Stimulated activated CD8-positive, alpha-beta memory T cell treated with anti-CD3 and anti-CD28 coated beads, Interleukin-12 subunit alpha, Interleukin-12 subunit beta, amount 100 ng/mL, for 24 hours (primary cell): ENCODE measurements at regions not wholly inside any gene's neighbourhood (a gene's known extent, or its start where the extent isn't known, plus 50 kb on each side); places are given as distances from the start of the nearest gene placed in this dataset.
"Not testable (repeated sequence)": the region's sequence is repeated elsewhere in the genome, so short reads cannot be mapped to it uniquely, and the experiment has no call there.

Experiments
- DNase-seq: peaks from one replicate; pipeline ENCODE4 v3.0.0-alpha.2; 2020; ENCODE audit errors: extremely low read depth

DNA sequence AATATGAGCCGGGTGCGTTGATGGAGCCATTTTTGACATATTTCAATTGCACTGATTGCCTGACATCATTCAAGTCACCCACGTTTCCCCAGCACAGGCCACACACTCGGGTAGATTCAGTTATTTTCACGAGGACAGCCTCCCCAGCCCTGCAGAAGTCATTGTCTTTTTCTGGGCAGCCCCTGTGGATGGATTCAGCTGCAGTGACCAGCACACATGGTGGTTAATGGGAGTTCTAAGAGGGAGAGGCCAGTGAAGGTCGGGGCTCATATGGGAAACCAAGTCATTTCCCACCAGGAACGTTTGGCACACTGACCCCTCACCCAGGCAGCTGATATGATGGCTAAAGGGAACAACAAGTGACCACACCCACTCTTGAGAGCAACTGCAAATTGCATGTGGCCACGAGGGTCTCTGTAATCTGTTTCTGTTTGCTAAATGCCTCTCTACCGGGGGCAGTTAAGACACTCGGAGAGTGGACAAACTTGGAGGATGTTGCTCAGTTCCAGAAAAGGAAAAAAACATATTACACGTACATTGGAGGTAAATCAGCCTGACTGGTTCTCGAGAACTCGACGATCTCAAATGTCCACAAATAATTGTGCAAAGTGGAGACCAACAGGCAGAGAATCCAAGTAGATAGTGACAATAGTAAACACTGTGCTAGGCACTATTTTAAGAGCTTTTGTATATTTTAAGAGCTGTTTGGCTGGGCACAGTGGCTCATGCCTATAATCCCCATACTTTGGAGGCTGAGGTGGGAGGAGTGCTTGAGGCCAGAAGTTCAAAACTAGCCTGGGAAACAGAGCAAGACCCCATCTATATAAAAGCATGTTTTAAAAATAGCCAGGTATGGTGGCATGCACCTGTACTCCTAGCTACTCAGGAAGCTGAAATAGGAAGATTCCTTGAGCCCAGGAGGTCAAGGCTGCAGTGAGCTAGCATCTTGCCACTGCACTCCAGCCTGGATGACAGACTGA is 167.2 kb upstream of the IRF2BP2 start:
- DNase-seq, result no peak

DNA sequence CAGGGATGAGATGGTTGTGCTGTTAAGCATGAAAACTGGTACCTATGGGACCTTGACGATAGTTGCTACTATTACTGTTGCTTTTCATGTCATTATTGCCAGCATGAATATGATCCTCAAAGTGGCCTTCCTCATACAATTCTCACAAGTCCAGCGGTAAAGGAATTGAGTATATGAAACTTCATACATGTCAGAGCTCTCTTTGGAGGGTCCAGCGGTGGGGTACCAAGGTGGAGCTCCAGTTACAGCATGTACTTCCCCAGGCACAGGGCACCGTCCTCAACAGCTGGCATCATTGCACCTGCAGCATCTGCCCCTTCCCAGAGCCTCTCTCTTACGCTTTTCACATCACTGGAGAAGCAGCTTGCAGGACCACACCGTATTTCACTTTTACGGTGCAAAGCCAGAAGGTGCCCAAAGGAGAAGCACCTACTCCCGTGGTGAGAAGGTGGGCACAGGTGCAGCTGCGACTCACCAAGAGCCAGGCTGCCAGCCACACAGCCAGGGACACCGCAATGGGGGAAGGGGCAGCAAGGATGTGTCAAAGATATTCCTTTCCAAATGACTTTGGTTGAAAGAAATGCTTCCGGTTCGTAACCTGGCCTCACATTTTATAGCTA is 166.4 kb upstream of the IRF2BP2 start:
- no peak for DNase-seq

DNA sequence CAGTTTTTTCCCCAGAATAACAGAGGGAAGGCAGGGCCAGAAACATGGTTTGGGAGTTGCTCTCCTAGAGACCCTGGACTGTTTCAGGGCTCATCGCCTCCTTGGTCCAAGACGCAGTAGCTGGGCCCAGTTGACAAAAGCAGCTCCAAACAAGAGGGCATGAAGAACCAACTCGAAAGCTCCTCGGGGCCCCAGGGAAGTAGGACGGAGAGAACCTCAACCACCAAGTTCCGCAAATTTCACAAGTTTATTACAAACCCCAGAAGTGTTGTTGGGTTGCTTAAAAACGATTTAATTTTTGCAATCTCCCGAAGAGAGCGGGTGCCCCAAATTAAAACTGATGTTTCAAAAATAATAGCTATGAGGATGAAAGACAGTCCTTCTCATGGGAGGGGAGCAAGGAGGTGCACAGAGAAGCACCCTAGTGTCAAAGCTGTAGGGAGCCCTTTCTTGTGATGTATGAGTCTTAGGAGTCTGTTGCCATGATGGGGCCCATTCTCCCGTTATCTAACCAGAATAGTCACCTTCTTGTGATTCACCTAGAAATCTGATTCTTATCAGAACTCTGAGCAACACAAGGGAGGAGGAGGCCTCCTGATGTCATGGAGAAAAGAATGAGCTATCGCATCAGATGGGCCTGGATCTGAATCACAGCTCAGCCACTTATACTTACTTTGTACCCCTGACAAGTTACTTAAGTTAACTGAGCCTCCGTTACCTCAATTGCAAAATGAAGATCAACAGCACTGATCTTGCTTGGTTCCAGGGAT is 165.7 kb upstream of the IRF2BP2 start:
- no peak for DNase-seq

DNA sequence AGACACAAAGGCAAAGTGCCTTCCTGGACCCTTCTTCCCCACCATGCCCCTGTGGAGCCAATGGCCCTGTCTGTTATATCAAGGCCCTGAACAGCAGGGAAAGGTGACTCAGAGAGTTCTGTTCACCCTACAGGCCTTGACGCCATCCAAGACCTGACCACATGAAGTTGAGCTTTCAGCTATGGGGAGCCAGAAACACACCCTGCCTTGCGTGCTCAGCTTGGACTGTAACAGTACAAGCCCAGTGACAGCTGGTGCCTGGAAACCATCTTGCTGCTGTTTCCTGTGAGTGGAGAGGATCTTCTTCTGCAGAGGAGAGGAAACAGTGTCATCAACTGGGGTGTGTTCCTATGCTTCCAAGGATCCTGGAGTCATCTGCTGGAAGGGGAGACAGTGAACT is 165.0 kb upstream of the IRF2BP2 start:
- DNase-seq, result no peak

DNA sequence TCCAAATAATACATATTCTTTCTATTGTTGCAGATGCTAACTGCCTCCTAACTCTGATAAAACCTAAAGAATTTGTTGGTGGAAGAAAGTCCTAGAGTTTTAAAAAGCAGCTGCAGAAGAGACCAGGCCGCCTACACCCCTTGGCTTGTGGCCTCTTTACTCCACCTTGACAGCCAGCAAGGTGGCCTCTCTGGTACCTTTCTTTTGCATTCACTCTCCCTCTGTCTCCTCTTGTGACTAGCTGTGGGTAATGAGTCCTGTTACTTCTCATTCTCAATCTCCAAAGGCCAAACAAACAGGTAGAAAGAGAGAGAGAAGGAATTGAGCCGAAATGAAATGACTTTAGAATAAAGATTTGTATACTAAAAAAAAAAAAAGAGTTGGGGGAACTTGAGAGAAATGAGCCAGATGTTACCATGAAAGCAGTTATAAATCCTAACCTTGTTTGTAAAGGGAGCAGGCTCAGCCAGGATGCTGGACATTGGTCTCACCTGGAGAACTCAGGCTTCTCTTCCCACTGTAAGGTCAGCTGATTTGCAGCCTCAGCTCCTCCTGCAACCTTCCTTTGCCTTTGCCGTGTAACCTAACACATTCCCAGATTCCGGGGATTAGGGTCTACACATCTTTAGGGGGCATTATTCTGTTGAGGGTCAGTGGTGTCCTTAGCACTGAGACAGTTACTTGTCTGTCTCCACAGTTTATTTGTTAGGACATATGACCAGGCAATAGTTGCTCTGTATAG is 164.1 kb upstream of the IRF2BP2 start:
- no peak for DNase-seq

DNA sequence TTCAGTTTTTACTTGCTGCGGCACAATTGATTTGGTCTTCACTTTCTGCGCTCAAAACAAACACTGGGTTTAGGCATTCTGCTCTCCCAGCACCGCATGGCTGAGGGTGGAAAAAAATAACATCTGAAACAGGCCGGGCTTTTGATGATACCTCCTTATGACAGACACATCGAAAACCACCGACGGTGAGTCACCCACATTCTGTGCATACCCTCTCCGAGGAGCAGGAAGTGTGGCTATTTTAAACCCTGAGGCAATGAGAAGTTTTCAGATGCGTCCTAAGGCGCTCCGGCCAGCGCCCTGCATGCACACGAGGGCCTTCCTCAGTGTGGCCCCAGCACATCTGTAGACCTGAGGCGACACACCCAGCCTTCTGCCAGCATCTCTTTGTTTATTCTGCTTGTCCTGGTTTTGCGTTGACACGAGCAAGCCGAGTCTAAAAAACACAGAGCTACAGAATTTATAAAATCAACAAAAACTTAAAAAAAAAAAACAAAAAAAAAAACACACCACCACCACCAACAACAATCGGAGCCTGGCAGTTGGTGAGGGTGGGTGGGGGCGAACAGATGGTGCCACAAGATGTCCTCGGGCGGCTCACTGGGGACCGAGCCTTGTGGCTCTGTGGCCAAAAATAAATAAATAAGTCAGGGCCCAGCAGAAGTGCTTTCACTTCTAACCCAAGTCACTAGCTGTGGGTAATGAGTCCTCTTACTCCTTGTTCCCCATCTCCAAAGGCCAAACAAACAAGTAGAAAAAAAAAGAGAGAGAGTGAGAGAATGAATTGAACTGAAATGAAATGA is 162.6 kb upstream of the IRF2BP2 start:
- DNase-seq, result peak; percentile 71

DNA sequence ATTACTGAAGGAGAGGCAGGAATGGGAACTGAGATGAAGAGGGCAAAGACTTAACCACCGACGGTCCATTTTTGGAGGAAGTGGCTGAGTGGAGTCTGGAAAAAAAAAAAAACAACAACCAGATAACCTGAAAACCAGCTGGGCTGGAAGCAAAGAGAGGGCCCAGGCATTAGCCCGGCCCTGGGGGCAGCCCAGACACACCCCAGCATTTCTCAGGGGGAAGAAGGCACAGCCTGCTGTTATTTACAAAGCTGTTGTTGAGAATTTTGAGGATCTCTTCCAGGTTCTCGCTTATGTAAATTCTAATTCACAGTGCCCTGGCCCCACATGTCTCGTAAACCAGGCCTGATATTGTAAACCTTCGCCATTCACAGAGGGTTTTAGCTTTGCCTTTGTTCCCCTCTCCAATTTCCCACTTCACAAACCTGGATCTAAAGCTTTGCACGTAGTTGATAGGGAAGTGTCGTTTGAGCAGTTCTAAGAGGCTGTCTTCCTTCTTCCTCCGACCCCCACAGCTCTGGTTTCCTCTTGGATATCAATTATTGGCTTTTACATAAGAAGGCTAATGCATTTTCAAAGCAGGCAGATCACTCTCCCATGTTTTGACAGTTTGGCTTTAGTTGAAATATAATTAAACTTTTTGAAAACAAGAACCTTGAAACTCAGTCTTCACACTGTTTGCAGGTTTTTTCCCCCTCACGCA is 161.8 kb upstream of the IRF2BP2 start:
- DNase-seq, result no peak

DNA sequence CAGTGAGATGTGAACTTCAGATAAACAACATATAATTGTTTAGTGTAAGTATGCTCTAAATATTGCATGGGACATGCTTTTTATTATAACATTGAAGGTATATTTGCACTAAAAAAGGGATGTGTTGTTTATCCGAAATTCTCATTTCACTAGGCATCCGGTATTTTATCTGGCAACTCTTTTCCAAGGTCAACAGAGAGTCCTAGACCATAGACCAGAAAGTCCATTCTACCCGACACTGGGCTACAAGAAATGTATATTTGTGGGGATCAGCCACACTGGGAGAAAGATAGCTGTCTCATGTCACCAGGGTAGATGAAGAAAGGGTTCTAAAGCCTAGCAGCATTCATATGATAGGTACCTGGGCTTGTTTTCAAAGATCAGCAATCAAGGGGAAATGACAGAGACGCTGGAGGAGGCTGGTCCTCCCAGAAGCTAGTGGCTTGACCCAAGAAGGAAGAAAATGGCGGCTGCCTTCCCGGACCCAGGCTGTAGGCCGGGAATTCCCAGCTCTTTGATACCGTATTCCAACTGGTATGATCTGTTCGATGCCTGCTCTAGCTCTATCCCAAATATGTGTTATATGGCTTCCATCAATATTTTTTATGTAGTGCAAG is 161.1 kb upstream of the IRF2BP2 start:
- DNase-seq, result no peak

DNA sequence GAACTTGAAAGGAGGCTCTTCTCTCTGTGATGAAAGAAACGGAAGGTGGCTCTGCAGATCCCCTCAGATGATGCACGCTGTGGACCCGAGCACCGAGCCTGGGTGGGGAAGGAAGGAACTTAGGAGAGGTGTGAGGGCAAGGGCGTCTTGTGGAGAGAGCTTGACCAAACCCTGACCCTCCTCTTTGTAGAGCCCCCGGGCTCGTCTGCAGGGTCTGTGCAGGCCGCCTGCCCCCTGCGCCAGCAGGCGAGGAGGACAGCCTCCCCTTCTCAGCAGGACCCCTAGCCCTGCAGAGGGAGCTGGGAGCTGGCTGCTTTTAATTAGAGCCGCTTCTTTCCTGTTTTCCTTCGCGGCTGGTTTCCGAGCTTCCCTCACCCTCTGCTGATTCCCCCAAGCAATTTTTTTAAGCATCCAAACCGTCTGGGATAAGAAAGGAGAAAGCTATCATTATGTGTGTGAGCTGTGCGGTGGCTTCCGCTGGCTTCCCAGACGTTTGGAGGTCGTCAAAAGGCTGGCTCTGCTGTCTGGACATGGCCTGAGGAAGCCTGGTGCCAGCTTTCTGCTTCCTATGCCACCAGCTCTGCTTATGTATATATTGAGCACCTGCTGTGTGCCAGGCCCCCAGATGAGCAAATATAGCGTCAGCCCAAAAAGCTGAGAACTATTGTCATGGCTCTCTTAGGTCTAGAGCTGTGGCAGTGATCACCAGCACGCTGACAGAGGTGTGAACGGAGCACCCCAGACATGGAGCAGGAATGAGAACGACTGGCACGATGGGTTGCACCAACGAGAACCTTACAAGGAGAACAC is 160.2 kb upstream of the IRF2BP2 start:
- no peak for DNase-seq

DNA sequence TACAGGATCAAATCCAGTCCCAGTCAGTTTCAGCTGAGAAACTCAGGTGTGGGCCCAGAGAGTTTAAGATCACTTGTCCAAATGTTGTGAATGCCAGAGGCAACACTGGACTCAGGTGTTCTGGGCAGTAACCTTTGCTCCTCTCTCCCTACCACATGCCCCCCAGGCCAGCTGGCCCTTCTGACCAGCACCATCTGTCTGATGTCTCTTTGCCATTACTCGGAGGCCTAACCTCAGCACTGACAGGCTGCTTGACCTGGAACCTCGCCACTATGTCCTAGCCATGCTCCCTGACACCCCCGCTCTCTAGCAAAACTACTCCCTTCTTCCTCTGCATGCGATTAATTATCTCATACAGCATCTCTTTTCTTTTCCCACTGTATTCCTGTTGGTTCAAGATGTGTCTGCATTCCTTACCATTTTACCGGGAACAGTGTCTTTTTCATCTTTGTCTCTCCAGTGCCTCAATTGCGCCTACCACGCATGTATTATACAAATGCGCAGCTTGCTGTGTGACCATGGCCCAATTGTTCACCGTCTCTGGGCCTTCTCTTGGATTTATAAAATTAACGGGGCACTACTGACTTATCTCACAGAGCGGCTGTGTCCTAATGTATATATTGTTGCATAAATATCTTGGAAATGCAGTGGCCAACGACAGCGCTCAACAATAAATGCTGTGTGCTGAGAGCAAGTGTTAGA is 159.5 kb upstream of the IRF2BP2 start:
- DNase-seq, result no peak

DNA sequence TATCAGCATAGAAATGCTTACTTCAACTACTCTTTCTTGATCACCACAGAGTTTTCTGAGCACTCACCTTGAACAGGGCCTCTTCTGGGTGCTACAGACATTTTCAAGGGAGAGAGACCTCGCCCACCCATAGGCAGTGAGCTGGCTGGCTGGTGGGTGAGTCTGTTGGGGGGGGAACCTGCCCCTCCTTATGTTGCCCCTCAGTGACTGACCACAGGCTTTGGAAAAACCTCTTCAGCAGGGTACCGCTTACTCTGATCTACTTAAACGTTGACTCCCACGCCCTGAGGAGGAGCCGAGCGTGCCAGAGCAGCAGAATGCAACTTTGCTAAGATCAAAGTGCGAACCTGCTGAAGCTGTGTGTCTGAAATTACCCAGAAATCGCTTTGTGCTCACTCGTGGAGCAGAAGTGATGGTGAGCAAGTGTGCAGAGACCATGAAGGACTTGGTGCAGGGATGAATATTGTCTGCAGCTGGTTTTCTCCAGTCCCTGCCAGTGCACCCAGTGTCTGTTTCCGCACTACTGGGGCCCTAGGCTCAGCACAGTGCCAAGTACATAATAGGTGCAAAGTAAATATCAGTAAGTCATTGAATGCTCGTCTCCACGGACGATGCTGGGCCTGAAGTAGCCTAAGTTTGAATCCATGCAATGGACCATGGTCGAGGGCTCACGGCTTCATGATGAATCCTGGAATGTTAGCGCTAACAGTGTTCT is 158.7 kb upstream of the IRF2BP2 start:
- no peak for DNase-seq

DNA sequence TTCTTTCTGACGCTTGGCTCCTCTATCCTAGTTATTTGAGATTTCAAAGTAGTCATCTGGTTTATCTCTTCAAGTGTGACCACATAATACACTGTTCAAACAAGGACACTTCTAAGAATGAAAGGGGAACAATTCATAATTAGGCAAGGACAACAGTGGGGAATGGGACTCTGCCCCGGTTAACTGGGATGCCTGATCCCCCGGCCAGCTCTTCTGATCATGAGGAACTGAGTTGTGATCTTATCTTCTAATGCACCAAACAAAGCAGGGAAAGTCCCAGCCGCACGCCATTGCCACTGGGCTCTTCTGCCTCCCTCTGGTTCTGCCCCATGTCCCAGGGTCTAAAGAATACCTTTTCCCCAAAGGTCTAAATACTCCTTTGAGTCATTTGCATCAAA is 158.2 kb upstream of the IRF2BP2 start:
- DNase-seq, result no peak

DNA sequence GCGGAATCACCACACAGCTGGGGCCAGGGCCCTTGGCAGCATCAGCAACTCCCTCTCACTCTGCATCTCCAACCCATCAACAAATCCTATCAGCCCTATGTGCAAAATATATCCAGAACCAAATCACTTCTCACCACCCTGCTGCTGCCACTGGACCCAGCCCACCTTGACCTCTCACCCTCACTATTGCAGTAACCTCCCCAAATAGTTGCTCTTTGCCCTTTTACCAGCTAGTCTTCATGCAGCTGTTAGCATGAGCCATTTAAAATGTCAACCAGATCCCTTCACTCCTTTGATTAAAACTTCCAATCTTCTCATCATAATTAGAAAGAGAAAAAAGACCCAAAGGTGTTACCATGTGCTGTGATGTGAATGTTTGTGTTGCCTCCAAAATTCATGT is 155.7 kb upstream of the IRF2BP2 start:
- DNase-seq, result no peak

DNA sequence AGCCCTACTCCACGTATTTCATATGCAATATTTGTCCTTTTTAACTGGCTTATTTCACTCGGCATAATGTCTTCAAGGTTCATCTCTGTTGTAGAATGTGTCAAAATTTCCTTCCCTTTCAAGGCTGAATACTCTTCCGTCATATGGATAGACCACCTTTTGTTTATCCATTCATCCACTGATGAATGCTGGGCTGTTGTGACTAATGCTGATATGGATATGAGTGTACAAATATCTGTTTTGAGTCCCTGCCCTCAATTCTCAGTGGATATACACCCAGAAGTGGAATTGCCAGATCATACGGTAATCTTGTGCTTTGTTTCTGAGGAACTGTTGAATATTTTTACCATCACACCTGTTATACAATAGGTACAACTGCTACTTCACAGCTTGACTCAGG is 155.2 kb upstream of the IRF2BP2 start:
- DNase-seq, result no peak

DNA sequence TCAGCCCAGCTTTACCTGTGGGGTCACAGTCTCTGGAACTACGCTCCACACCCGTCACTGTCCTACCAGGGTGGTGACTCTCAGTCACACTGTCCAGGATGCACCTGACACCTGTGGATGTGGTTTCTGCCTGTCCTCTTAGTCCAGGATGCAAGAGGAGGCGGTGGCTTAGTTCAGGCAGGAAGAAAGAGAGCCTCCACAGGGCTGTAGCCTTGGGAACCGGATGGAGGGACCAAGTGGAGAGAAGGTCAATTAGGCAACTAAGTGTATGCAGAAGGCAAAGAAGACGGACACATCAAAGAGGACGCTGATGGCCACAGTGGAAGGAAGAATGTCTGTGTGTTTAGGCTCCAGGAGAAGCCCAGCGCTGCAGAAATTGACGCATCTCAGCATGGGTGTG is 153.9 kb upstream of the IRF2BP2 start:
- DNase-seq, result no peak

DNA sequence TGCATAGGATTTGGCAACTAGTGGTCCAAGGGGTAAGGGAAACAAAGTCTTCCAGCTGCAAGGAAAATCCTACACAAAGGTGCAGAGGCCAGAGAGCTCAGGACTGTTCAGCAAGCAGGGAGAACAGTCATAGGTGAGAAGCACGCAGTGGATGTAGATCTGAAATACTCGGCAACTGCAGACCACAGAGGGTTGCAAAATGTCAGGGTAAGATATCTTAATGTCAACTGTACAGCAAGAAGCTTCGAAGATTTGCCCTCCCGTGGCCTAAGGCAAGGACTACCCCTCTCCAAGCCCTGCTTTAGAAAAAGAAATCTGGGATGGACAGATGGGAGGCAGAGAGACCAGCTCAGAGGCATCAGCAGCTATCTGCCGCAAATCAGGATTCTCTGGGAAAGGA is 153.4 kb upstream of the IRF2BP2 start:
- no peak for DNase-seq

DNA sequence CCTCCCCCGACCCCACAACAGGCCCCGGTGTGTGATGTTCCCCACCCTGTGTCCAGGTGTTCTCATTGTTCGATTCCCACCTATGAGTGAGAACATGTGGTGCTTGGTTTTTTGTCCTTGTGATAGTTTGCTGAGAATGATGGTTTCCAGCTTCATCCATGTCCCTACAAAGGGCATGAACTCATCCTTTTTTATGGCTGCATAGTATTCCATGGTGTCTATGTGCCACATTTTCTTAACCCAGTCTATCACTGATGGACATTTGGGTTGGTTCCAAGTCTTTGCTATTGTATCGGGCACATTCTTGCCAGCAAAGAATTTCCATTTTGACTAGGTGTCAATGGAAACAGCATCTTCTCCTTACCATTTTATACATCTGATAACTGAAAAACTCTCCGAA is 152.1 kb upstream of the IRF2BP2 start:
- DNase-seq, result not testable (repeated sequence)

DNA sequence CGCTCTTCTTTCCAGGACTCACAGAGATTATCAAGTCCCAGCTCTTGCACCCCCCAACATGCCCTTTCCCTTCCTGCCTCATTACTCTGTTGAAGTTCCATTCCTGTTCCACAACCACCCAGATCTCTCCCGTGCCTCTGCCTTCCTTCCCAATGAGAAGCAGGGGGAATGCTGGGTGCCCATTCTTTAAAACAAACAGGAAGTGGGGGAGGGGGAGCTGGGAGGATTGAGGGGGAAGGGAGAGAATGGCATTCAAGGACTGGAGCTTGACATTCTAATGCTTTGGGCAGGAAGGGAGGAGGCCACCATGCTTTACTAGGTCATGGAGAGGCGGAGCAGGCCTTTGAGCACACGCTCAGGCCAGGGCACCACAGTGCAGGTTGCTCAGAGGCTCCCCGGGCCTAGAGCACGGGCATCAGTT is 150.3 kb upstream of the IRF2BP2 start:
- no peak for DNase-seq
